ENCODE measurements at regions not wholly inside any gene's neighbourhood (a gene's known extent, or its start where the extent isn't known, plus 50 kb on each side); places are given as distances from the start of the nearest gene placed in this dataset.

- DNase-seq = no peak
Observed at GRCh38 chr18:56278421-56279003, 359.9 kb downstream of the TXNL1 start.

- DNase-seq = no peak
Observed at GRCh38 chr18:56276466-56276865, 361.9 kb downstream of the TXNL1 start.

GRCh38 chr18:56273541-56274219 lies 364.7 kb downstream of the TXNL1 start:
- DNase-seq = no peak

GRCh38 chr18:56270671-56271250 lies 367.6 kb downstream of the TXNL1 start:
- no peak for DNase-seq

- no peak for DNase-seq
Observed at GRCh38 chr18:56269958-56270357, 368.4 kb downstream of the TXNL1 start.

GRCh38 chr18:56268952-56269351 lies 369.4 kb downstream of the TXNL1 start:
- no peak for DNase-seq

- no peak for DNase-seq
Observed at GRCh38 chr18:56267334-56267733, 371.1 kb downstream of the TXNL1 start.

- no peak for DNase-seq
Observed at GRCh38 chr18:56258178-56258577, 380.2 kb downstream of the TXNL1 start.

- DNase-seq = no peak
Observed at GRCh38 chr18:56257205-56257604, 381.2 kb downstream of the TXNL1 start.

- DNase-seq = no peak
Observed at GRCh38 chr18:56256659-56257058, 381.7 kb downstream of the TXNL1 start.

- DNase-seq = no peak
Observed at GRCh38 chr18:56255381-56255780, 383.0 kb downstream of the TXNL1 start.

GRCh38 chr18:56252456-56252855 lies 385.9 kb downstream of the TXNL1 start:
- no peak for DNase-seq

GRCh38 chr18:56248610-56249235 lies 389.7 kb downstream of the TXNL1 start:
- DNase-seq = no peak

GRCh38 chr18:56246916-56247315 lies 391.5 kb downstream of the TXNL1 start:
- DNase-seq = no peak

GRCh38 chr18:56245866-56246580 lies 392.4 kb downstream of the TXNL1 start:
- no peak for DNase-seq

GRCh38 chr18:56240405-56240804 lies 398.0 kb downstream of the TXNL1 start:
- DNase-seq = no peak

- no peak for DNase-seq
Observed at GRCh38 chr18:56238576-56238975, 399.8 kb downstream of the TXNL1 start.

- no peak for DNase-seq
Observed at GRCh38 chr18:56235481-56236013, 402.8 kb downstream of the TXNL1 start.

GRCh38 chr18:56235071-56235470 lies 403.3 kb downstream of the TXNL1 start:
- DNase-seq = no peak

- DNase-seq = no peak
Observed at GRCh38 chr18:56233595-56233994, 404.8 kb downstream of the TXNL1 start.

GRCh38 chr18:56226025-56226424 lies 412.4 kb downstream of the TXNL1 start:
- no peak for DNase-seq

Measured in hypothalamus (tissue), 51 donors.